ENCODE measurements at regions not wholly inside any gene's neighbourhood (a gene's known extent, or its start where the extent isn't known, plus 50 kb on each side); places are given as distances from the start of the nearest gene placed in this dataset.

DNA sequence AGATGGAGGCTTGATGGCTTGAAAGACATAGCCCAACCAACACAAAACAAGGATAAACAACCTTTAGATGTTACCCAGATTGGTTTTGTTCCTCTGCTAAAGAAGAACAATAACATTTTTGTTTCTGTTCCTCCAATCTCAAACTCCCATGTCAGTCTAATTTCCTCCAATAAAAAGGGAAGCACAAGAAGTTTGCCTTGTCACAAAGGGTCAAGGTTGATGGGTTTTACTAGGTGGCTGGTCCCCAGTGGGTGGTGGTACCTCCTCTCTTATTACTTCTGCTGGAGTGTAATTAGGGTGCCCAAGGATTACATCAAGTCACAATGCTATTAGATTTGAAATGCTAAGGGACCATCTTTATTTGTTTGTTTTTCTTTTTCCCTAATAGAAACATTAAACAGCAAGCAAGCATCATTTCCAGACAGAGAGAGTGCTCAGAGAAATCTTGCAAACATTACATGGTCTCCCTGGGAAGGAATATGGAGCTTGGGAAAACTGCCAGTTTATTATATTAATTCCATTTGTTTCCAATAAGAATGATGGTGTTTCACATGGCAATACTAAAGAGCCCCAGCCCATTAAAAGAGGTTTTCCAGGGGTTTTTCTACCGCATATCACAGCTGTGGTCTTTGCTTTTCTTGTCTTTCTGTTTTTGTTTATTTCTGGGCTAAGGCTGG lies 78.3 kb upstream of the AOAH start:
- DNase-seq, result no peak

DNA sequence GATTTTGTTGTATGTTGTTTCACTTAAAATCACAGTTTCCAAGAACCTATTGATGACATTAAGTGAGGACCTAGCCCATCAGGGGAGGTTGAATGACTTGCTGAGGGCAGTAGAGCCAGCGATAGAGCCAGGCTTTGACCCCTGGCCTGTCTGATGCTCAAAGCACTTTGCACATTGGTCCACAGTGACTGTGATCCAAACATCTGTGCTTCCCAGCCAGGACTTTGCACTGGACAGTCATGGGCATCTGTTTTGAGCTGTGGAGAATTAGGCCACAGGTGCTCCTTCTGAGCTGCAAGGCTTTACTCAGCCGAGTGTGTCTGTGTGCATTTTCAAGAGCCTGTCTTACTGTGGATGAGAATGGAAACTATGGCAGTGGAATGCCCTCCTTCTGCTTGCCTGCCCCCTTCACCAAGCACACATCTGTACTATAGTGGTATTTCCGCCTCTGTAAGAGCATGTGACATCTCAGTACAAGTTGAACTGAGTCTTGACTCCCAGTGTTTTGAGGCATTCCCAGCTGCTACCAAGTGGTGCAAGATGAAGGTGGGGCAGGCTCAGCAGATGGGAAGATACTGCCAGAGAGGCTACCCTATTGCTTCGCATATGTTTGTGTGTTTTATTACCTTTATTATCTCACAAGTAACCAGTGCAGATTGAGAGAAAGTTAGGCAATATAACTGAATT lies 72.7 kb upstream of the AOAH start:
- DNase-seq, result no peak

DNA sequence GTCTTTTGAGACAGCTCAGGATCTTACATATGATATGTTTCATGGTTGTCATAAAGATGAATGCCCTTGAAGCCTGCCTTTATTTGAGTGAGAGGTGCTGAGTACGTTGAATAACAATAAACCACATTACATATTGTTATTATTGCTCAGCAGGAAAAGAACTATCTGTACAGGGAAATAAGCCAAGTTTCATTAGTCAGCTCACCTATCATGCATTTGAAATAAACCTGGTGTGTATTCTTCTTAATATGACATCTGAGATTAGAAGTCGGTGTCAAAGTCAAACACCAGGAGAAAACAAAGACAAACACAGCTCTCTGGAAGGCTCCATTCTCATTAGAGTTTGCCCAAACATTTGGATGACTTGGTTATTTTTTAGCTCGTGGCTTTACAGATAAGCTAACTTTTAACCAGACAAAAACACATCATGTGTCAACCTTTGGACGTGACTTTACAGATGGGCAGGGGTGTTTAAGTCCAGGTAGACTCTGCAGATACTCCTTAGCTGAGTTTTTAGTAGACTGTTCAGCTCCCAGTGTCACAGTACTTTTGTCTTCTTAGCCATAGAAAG lies 71.2 kb upstream of the AOAH start:
- no peak for DNase-seq

DNA sequence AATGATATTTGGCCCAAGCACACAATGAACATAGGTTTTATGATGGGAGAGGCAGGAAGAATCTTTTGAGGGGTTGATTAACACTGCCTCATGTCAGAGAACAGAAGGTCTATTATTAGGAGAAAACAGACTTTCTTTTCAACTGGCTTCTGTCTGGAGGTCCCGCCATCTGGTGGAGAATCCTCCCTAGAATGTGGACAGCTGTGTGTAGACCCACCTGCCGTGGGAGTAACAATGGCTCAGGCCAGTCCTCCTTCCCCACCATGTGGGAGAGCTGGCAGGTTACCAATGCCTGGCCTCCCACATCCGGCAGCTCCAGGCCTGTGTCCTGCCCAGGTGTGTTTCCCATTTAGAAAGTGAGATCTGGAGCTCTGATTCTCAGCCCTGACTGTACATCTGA lies 70.4 kb upstream of the AOAH start:
- DNase-seq, result peak; percentile 58

DNA sequence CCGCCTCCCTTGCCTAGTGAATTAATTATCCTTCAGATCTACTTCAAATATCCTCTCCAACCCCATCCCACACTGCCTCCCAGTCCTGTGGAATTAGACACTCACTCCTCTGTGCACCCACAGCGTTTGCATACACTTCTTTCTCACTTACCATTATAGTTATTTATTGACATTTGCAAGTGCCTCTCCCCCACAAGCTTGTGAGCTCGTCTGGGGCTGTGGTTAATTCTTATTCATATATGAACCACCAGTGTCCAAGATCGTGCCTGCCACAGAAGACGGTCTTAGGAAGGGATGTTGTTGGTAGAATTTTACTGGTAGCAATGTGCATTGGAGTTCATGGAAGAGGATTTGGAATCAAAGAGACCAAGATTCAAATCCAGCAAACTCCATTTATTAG lies 68.1 kb upstream of the AOAH start:
- no peak for DNase-seq

DNA sequence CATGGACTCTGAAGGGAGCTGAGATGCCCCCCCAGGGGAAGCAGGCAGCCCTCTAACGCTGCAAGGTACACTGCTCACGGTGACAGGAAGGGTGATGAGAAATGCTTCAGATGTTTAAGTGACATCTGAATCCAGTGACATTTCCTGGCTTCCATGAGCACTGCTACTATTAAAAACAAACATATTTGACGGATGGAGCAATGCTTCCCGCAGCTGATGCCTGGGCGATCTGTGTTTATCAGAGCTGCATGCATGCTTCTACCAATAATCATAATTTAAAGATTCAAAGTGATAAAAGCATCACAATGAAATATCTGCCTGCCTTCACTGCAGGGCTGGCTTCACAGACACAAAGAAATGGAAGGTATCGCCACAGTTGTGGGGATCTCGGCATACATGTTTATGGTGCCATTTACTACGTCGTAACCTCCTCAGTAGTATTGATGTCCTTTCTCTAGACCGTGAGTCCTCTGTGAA lies 66.1 kb upstream of the AOAH start:
- DNase-seq, result no peak

DNA sequence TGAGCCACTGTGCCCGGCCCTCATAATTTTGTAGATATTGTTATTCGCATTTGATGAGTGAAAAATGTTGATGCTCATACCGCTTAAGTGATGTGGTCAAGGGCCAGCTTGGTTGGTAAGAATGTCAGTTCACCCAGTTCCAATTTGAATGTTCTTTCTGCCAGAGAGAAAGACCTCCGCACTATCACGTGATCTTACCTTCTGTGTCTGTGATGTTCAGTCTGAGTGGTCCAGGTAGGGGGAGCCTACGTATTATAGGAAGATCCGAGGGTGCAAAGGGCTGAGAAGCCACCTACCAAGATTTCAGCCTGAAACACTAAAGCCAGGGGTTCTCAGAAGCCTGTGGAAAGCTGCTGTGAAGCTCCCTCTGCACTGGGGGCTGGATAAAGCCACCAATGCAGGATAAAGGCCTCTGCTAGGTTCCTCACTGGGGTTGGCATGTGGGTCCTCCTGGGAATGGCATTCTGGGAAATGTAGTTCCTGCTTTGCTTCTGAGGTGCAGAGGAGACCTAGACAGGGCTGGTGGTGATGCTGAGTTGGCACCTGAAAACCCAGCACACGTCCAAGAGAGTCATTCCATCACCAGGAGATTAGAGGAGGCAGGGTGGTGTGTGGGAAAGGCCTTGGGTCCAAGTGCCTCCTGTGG lies 64.7 kb upstream of the AOAH start:
- no peak for DNase-seq

DNA sequence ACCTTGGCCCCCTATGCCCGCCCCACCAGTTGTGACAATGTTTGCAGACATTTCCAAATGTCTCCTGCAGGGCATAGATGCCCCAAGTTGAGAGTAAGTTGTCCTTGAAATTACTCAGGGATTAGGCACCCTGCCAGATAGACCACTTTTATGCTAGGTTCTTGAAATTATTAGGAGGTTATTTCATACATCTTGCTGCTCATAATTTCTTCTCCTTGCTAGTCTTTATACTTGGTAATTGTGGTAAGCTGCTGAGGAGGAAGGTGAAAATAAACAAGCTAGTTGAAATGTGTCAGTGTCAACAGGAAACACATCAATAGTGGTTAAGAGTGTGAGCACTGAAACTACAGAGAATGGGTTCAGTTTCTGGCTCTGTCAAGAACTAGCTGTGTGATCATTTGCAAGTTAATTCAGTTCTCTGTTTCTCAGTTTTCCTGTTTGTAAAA lies 63.7 kb upstream of the AOAH start:
- no peak for DNase-seq

DNA sequence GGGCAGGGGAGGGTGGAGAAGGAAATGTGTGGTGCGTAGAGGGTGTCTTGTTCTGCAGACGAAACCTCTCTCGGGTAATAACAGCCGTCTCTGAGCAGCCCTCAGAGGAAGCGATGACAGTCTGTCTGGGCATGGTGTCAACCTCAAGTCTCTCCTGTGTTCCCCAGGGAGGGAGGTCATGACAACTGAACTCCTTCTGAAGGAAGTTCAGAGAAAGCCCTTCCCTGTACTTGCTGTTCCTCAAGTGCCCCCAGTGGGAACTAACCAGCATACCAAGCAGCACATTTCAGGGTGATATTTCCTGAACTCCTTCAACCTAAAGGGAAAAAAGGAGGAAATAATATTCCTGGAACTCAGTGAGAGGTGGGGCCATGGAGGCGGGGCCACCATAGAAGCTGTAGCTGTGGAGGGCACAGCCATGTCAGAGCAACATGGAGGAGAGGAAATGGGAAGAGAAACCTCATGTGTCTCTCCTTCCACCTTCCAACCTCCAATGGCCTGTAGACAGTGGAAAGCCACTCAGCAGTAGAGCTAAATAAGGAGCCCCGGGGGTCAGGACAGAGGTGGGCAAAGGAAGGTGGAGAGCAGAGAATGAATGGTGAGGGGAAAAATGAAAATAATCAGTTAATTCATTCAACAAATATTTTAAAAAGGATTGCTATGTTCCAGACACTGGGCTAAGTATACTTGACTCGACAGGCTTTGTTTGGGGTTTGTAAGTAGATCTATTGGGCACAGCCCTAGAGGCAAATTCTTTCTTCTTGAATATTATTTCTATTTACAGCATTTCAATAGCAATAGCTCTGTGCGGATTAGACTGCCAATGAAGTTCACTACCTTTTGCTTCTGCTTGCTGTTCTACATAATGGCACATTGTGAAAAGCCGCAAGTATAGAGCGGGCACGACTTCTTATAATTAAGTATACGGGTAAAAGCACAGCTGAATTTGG lies 61.0 kb upstream of the AOAH start:
- no peak for DNase-seq

DNA sequence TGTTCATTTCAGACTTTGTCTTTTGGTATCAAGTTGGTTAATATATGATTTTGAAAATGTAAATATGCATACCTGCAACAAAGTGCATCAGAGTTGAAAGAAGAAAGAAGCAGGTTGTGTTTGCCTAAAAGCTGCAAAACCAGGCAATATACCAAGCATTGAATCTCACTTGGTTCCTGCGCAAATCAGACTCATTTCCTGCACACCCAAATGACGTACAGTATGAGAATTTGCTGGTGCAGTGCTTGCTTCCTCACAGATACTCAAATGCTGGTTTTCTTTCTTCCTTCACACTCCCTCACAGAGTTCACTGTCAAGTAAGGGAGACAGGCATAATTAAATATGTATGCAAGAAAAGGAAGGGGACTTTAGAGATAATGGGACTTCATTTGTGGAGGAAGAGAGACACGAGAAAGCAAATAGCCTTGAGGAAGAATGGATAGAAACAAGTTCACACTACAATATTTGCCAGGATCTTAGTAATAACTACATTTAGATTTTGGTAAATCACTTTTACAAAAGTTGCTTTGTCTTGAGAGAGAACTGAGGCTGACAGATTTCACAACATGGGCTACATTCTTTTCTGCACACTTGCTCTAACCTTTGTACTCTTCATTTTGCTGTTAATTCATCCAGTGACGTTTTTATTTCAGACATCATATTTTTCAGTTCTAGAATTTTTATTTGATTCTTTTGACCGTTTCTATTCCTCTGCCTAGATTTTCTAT lies 56.9 kb upstream of the AOAH start:
- no peak for DNase-seq

DNA sequence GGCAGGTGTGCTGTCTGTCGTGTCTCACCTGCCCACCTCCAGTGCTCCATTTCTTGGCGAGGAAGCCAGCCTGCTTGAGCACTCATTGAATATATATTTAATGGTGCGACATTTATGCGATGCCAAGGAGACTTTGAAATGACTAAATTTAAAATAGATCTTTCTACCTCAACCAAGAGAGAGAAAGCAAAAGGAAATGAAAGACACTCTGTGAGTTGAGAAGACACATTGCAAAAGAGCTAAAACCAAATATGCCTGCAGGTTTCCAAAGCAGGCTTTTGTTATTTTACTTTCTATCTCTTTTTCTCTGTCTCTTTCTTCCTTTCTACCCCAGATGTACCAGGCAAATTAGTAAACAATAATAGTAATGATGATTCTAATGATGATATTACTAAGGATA lies 53.6 kb upstream of the AOAH start:
- no peak for DNase-seq

DNA sequence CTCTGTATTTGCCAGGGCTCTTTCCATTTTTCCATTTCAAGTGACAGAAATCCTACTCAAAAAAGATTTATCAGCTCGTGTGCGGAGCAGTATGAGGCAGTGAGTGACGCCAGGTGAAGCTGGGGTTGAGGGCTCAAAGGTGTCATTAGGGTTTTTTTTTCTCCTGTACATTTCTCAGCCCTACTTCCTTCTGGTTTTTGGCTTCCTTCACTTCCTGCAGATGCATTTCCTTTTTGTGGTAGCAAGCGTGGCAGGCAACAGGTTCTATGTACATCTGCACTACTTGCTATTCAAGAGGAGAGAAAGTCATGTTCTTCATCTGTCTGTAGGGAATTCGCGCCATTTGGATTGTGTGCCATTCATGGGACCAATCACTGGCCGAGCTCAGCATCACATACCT lies 52.8 kb upstream of the AOAH start:
- DNase-seq, result no peak

DNA sequence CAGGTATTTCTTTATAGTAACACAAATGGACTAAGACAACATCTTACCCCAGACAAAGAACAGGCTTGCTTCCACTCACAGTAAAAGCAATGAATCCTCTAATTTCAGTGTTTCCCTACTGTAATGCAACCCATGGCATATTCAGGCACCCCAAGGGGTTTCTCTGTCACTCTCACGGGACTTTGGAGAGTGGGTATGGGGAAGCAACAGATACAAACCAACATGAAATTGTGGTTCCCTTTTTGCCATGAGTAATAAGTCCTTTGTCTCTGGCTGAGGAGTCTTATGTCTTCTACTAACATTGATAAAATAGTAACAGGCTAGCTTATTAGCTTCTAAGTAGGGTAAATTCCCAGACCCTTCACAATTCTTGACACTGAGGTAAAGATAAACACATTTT lies 51.4 kb upstream of the AOAH start:
- DNase-seq, result no peak

DNA sequence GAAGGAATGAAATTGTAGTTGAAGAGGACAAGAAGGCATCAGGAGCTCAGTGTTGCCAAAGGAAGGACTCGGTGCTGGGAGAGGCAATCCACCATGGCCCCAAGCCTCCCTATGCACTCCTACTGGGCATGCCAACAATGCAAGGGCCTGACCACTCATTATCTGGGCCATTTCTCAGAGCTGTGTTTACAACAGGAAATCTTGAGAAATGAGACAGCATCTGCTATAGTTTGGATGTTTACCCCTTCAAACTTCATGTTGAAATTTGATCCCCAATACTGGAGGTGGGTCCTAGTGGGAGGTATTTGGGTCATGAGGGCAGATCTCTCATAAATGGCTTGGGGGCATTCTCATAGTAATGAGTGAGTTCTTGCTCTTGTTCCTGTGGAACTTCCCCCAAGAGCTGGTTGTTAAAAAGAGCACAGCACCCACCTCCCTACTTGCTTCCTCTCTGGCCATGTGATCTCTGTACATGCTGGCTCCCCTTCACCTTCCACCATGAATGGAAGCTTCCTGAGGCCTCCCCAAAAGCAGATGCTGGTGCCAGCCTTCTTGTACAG lies 50.8 kb upstream of the AOAH start:
- no peak for DNase-seq

Data from right hindlimb (tissue), 1 donor.